ENCODE measurements at regions not wholly inside any gene's neighbourhood (a gene's known extent, or its start where the extent isn't known, plus 50 kb on each side); places are given as distances from the start of the nearest gene placed in this dataset.

- no peak for TF ChIP-seq CTCF (IDR thresholded peaks at IDR 0.05)
- no peak for TF ChIP-seq POLR2A (IDR thresholded peaks at IDR 0.05)
These were observed 116.1 kb upstream of the GPC1 start for GRCh38 chr2:240319221-240319854.
